HCT116 (cell line): ENCODE measurements at regions not wholly inside any gene's neighbourhood (a gene's known extent, or its start where the extent isn't known, plus 50 kb on each side); places are given as distances from the start of the nearest gene placed in this dataset.

Experiments used
- POLR2A ChIP-seq: IDR thresholded peaks from 2 replicates; pipeline ENCODE4 v1.7.0; 2011; ENCODE audit warnings: borderline replicate concordance; ENCODE audit not compliant: insufficient read depth, insufficient read length; ENCODE audit errors: extremely low read depth
- RAD21 ChIP-seq: IDR thresholded peaks from 2 replicates; pipeline ENCODE4 v1.6.1; 2012; ENCODE audit warnings: low read depth, mild to moderate bottlenecking
- YY1 ChIP-seq: IDR thresholded peaks from 2 replicates; pipeline ENCODE4 v1.6.1; 2011; ENCODE audit warnings: low read length, low read depth, moderate library complexity, mild to moderate bottlenecking; ENCODE audit not compliant: insufficient replicate concordance; ENCODE audit errors: extremely low read depth
- ZFX ChIP-seq: fragments of 450-650 bp; IDR thresholded peaks from 2 replicates; pipeline ENCODE4 v1.6.1; 2017
- TF ChIP-seq, protein P1 (sequence below), 3 experiments: fragments of 200-600 bp in 1 of 3; sonication (generic) in 1 of 3; IDR thresholded peaks in 2 of 3; conservative IDR thresholded peaks in 1 of 3; 2 replicates each; pipeline ENCODE4 v1.5.1; 2012 to 2017; ENCODE audit warnings: low read depth in 2 of 3, low read length in 2 of 3, antibody characterized with exemption in 1 of 3, borderline replicate concordance in 1 of 3, control low read depth in 1 of 3, mild to moderate bottlenecking in 1 of 3, mixed read lengths in 1 of 3, mixed run types in 1 of 3, moderate library complexity in 1 of 3; ENCODE audit not compliant: insufficient read depth in 1 of 3

DNA sequence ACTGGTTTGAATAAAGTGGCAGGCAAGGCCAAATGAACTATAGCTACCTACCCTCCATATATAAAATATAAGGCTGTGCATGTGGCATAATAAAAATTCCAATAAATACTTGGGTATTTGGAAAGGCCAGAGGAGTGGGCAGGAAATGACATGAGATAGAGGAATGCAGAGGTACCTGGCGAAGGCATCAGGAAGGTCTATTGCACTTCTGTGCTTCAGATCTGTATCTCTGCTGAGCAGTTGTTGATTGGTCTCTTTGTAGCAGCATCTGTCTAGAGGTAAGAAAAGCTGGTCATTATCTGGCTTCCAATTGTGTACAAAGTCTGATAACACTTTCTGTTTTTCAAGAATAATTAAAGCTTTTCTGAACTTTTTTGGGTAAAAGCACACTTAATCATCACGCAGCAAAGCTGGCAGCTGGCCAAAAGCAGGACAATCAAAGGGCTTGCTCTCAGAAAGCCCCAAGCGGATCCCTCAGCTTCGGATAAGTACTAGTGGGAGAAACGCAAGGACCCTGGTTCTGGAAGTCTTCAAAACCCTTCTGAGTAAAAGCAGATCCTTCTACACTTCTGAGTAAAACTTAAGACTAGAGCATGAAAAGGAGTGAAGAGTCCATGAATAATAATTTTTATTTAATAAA lies 120.1 kb upstream of the TCF21 start:
- TF ChIP-seq, protein P1, sequence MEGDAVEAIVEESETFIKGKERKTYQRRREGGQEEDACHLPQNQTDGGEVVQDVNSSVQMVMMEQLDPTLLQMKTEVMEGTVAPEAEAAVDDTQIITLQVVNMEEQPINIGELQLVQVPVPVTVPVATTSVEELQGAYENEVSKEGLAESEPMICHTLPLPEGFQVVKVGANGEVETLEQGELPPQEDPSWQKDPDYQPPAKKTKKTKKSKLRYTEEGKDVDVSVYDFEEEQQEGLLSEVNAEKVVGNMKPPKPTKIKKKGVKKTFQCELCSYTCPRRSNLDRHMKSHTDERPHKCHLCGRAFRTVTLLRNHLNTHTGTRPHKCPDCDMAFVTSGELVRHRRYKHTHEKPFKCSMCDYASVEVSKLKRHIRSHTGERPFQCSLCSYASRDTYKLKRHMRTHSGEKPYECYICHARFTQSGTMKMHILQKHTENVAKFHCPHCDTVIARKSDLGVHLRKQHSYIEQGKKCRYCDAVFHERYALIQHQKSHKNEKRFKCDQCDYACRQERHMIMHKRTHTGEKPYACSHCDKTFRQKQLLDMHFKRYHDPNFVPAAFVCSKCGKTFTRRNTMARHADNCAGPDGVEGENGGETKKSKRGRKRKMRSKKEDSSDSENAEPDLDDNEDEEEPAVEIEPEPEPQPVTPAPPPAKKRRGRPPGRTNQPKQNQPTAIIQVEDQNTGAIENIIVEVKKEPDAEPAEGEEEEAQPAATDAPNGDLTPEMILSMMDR (IDR thresholded peaks at IDR 0.05 in 2 of 3, conservative IDR thresholded peaks at IDR 0.05 in 1 of 3; ENCODE audit: borderline replicate concordance in 1 of 3, insufficient read depth in 1 of 3, low read depth in 2 of 3, low read length in 2 of 3), result no peak
- TF ChIP-seq POLR2A, result no peak
- TF ChIP-seq RAD21, result no peak
- TF ChIP-seq ZFX, result no peak
- TF ChIP-seq YY1, result no peak
